Astrocyte (in vitro differentiated cells and primary cell): ENCODE measurements at regions not wholly inside any gene's neighbourhood (a gene's known extent, or its start where the extent isn't known, plus 50 kb on each side); places are given as distances from the start of the nearest gene placed in this dataset.

Source experiments
- DNase-seq: peaks from one replicate; pipeline ENCODE4 v3.0.0-alpha.2; 2010; ENCODE audit warnings: low read depth
- FAIRE-seq: peaks from 2 replicates; lab custom pipeline; 2011; peaks lifted over from hg19 to GRCh38; lab: Jason Lieb, UNC
- H2AFZ ChIP-seq: 2 replicates; pipeline ENCODE4 v1.6.0; 2012; ENCODE audit warnings: low read depth, low read length, inconsistent platforms
- H3K27ac ChIP-seq: 2 replicates; pipeline ENCODE4 v1.5.1; 2011; ENCODE audit warnings: low read depth, low read length, inconsistent platforms
- H3K27me3 ChIP-seq: 2 replicates; pipeline ENCODE4 v1.6.0; 2011; ENCODE audit warnings: low read length, inconsistent platforms; ENCODE audit not compliant: insufficient read depth
- H3K36me3 ChIP-seq: 2 replicates; pipeline ENCODE4 v1.5.1; 2011; ENCODE audit warnings: low read length, inconsistent platforms; ENCODE audit not compliant: insufficient read depth
- H3K4me1 ChIP-seq: 2 replicates; pipeline ENCODE4 v1.5.1; 2011; ENCODE audit warnings: low read length, inconsistent platforms; ENCODE audit not compliant: insufficient read depth
- H3K4me2 ChIP-seq: 2 replicates; pipeline ENCODE4 v1.6.0; 2012; ENCODE audit warnings: low read length, inconsistent platforms
- H3K4me3 ChIP-seq: 2 replicates; pipeline ENCODE4 v1.5.1; 2011; ENCODE audit warnings: low read depth, mild to moderate bottlenecking, low read length, inconsistent platforms; ENCODE audit not compliant: insufficient read depth
- H3K79me2 ChIP-seq: 2 replicates; pipeline ENCODE4 v1.6.0; 2012; ENCODE audit warnings: mild to moderate bottlenecking, low read length, inconsistent platforms; ENCODE audit not compliant: insufficient read depth
- H3K9ac ChIP-seq: 2 replicates; pipeline ENCODE4 v1.6.0; 2012; ENCODE audit warnings: mild to moderate bottlenecking, low read length, inconsistent platforms
- H3K9me3 ChIP-seq: 2 replicates; pipeline ENCODE4 v1.5.1; 2012; ENCODE audit warnings: low read depth, mild to moderate bottlenecking, low read length, inconsistent platforms; ENCODE audit not compliant: insufficient read depth
- H4K20me1 ChIP-seq: 2 replicates; pipeline ENCODE4 v1.6.0; 2012; ENCODE audit warnings: low read length, inconsistent platforms; ENCODE audit not compliant: insufficient read depth
- H3K27ac Mint-ChIP-seq: one replicate; pipeline ENCODE4 v1.8.0; 2021; ENCODE audit warnings: mild to moderate bottlenecking, mixed read lengths; ENCODE audit not compliant: unreplicated experiment
- H3K27me3 Mint-ChIP-seq: one replicate; pipeline ENCODE4 v1.8.0; 2021; ENCODE audit warnings: low read depth, mixed read lengths; ENCODE audit not compliant: unreplicated experiment
- H3K36me3 Mint-ChIP-seq: one replicate; pipeline ENCODE4 v1.8.0; 2021; ENCODE audit warnings: low read depth, mixed read lengths; ENCODE audit not compliant: unreplicated experiment
- H3K4me1 Mint-ChIP-seq: one replicate; pipeline ENCODE4 v1.8.0; 2021; ENCODE audit warnings: low read depth, mixed read lengths; ENCODE audit not compliant: unreplicated experiment
- H3K4me3 Mint-ChIP-seq: one replicate; pipeline ENCODE4 v1.8.0; 2021; ENCODE audit warnings: mild to moderate bottlenecking, moderate library complexity, mixed read lengths; ENCODE audit not compliant: unreplicated experiment
- H3K9me3 Mint-ChIP-seq: one replicate; pipeline ENCODE4 v1.8.0; 2021; ENCODE audit warnings: mild to moderate bottlenecking, mixed read lengths; ENCODE audit not compliant: unreplicated experiment
- EZH2 ChIP-seq: IDR thresholded peaks from 2 replicates; pipeline ENCODE4 v1.6.1; 2012; ENCODE audit warnings: mild to moderate bottlenecking, low read length, inconsistent platforms; ENCODE audit not compliant: insufficient read depth
- TF ChIP-seq, protein P1 (sequence below): IDR thresholded peaks from 2 replicates; pipeline ENCODE4 v1.5.1; 2011; ENCODE audit warnings: low read depth, mild to moderate bottlenecking, inconsistent platforms, low read length, moderate library complexity; ENCODE audit not compliant: insufficient read depth

- Histone ChIP-seq H3K4me3 (no peak overlapping the region), H3K9ac (no peak overlapping the region), H4K20me1 (no peaks in the 10 kb centered on the region), H3K36me3 (no peaks in the 10 kb centered on the region), H3K79me2 (no peaks in the 10 kb centered on the region), H3K27ac (no peak overlapping the region), H3K4me2 (no peak overlapping the region), H3K9me3 (no peaks in the 10 kb centered on the region), H2AFZ (no peak overlapping the region), H3K27me3 (no peaks in the 10 kb centered on the region), H3K4me1 (peaks cover 72% of the 10 kb centered on the region)
- no peak for DNase-seq
- Mint-ChIP-seq H3K27me3 (no peaks in the 10 kb centered on the region), H3K36me3 (no peaks in the 10 kb centered on the region), H3K27ac (no peak overlapping the region), H3K4me1 (peaks cover 62% of the 10 kb centered on the region), H3K4me3 (no peak overlapping the region), H3K9me3 (no peaks in the 10 kb centered on the region)
- TF ChIP-seq, protein P1, sequence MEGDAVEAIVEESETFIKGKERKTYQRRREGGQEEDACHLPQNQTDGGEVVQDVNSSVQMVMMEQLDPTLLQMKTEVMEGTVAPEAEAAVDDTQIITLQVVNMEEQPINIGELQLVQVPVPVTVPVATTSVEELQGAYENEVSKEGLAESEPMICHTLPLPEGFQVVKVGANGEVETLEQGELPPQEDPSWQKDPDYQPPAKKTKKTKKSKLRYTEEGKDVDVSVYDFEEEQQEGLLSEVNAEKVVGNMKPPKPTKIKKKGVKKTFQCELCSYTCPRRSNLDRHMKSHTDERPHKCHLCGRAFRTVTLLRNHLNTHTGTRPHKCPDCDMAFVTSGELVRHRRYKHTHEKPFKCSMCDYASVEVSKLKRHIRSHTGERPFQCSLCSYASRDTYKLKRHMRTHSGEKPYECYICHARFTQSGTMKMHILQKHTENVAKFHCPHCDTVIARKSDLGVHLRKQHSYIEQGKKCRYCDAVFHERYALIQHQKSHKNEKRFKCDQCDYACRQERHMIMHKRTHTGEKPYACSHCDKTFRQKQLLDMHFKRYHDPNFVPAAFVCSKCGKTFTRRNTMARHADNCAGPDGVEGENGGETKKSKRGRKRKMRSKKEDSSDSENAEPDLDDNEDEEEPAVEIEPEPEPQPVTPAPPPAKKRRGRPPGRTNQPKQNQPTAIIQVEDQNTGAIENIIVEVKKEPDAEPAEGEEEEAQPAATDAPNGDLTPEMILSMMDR: no peak
- no peak for TF ChIP-seq EZH2
- FAIRE-seq: no peak
Measured at GRCh38 chr2:42927334-42928160, 135.2 kb upstream of the HAAO start.

- no peaks in the 10 kb centered on the region for H3K27me3 ChIP-seq
- Mint-ChIP-seq H3K4me1 (peaks cover 66% of the 10 kb centered on the region), H3K27ac (peak overlapping the region; percentile 100), H3K36me3 (no peaks in the 10 kb centered on the region), H3K4me3 (no peak overlapping the region), H3K27me3 (no peaks in the 10 kb centered on the region), H3K9me3 (peaks cover 2% of the 10 kb centered on the region)
- H3K79me2 ChIP-seq: no peaks in the 10 kb centered on the region
- no peak overlapping the region for H3K27ac ChIP-seq
- H3K4me3 ChIP-seq: no peak overlapping the region
- no peak for DNase-seq
- TF ChIP-seq, protein P1: no peak
- no peak for TF ChIP-seq EZH2
- H3K36me3 ChIP-seq: no peaks in the 10 kb centered on the region
- no peak overlapping the region for H3K9ac ChIP-seq
- no peaks in the 10 kb centered on the region for H3K9me3 ChIP-seq
- no peak overlapping the region for H3K4me2 ChIP-seq
- FAIRE-seq: no peak
- no peaks in the 10 kb centered on the region for H4K20me1 ChIP-seq
- peaks cover 64% of the 10 kb centered on the region for H3K4me1 ChIP-seq
- no peak overlapping the region for H2AFZ ChIP-seq
Measured at GRCh38 chr2:42926434-42927333, 134.3 kb upstream of the HAAO start.
